OCI-LY7 (cell line): ENCODE measurements at regions not wholly inside any gene's neighbourhood (a gene's known extent, or its start where the extent isn't known, plus 50 kb on each side); places are given as distances from the start of the nearest gene placed in this dataset.

Source experiments
- BruUV-seq: library from RNA; stranded (reverse); fragments of 400-500 nt; replicated peaks from 2 replicates; lab custom pipeline; 2021; lab: Mats Ljungman, UMichigan
- CTCF ChIA-PET: fragments of 300-600 bp; sonication (Branson Sonifier 250); formaldehyde crosslinking; loops from one replicate; lab custom pipeline; 2022; ENCODE audit warnings: antibody characterized with exemption; ENCODE audit not compliant: unreplicated experiment; lab: Charles Lee
- POLR2A ChIA-PET: fragments of 300-600 bp; sonication (Branson Sonifier 250); formaldehyde crosslinking; loops from one replicate; lab custom pipeline; 2022; ENCODE audit warnings: antibody characterized with exemption; lab: Charles Lee
- DNase-seq: peaks from one replicate; pipeline ENCODE4 v3.0.0-alpha.2; 2015; ENCODE audit warnings: low spot score
- H2AFZ ChIP-seq: fragments of 200-600 bp; sonication (generic), shearing (Covaris generic); 2 replicates; pipeline ENCODE4 v1.6.1; 2014; ENCODE audit warnings: mild to moderate bottlenecking, antibody characterized with exemption, low read length, moderate library complexity
- H3K27ac ChIP-seq: fragments of 200-600 bp; sonication (generic); 2 replicates; pipeline ENCODE4 v1.5.1; 2014; ENCODE audit warnings: mixed run types, low read depth, mild to moderate bottlenecking, moderate library complexity, low read length, inconsistent platforms; ENCODE audit not compliant: poor library complexity, severe bottlenecking
- H3K36me3 ChIP-seq: fragments of 200-600 bp; sonication (generic); 2 replicates; pipeline ENCODE4 v1.6.1; 2014; ENCODE audit warnings: mild to moderate bottlenecking, antibody characterized with exemption, low read length, moderate library complexity, mixed read lengths; ENCODE audit not compliant: insufficient read depth
- H3K4me1 ChIP-seq: fragments of 200-600 bp; sonication (generic); 2 replicates; pipeline ENCODE4 v1.5.1; 2014; ENCODE audit warnings: mild to moderate bottlenecking, low read length; ENCODE audit not compliant: insufficient read depth, poor library complexity, severe bottlenecking
- H3K4me2 ChIP-seq: fragments of 200-600 bp; sonication (generic); 2 replicates; pipeline ENCODE4 v1.6.1; 2014; ENCODE audit warnings: mild to moderate bottlenecking, low read length
- H3K4me3 ChIP-seq: fragments of 200-600 bp; sonication (generic); 2 replicates; pipeline ENCODE4 v1.5.1; 2014; ENCODE audit warnings: mild to moderate bottlenecking, low read depth, low read length; ENCODE audit not compliant: poor library complexity, severe bottlenecking
- H3K79me2 ChIP-seq: fragments of 200-600 bp; sonication (generic); 2 replicates; pipeline ENCODE4 v1.6.1; 2016; ENCODE audit warnings: low read depth, mild to moderate bottlenecking, low read length, moderate library complexity, mixed read lengths; ENCODE audit not compliant: insufficient read depth
- H3K9me2 ChIP-seq: fragments of 200-600 bp; sonication (generic); 2 replicates; pipeline ENCODE4 v1.6.1; 2016; ENCODE audit warnings: mild to moderate bottlenecking, low read length, mixed read lengths; ENCODE audit not compliant: insufficient read depth
- H3K9me3 ChIP-seq: fragments of 200-600 bp; sonication (generic); 2 replicates; pipeline ENCODE4 v1.6.1; 2014; ENCODE audit warnings: mild to moderate bottlenecking, mixed run types, low read length, mixed read lengths
- H4K20me1 ChIP-seq: fragments of 200-600 bp; sonication (generic); 2 replicates; pipeline ENCODE4 v1.6.1; 2014; ENCODE audit warnings: mild to moderate bottlenecking, antibody characterized with exemption, low read length, moderate library complexity, mixed read lengths; ENCODE audit not compliant: insufficient read depth
- EZH2phosphoT487 ChIP-seq: fragments of 200-600 bp; sonication (generic); IDR thresholded peaks from 2 replicates; pipeline ENCODE4 v1.6.1; 2018; ENCODE audit warnings: low read depth, borderline replicate concordance, mild to moderate bottlenecking, mixed run types, antibody characterized with exemption, low read length, moderate library complexity, mixed read lengths
- intact Hi-C: fragments of 100-400 bp; cut with micrococcal nuclease; formaldehyde crosslinking; loops from one replicate; pipeline ENCODE4 v1.10.0; 2022; ENCODE audit not compliant: unreplicated experiment
- TF ChIP-seq, protein P1 (sequence below): fragments of 200-600 bp; sonication (generic); conservative IDR thresholded peaks from 2 replicates; pipeline ENCODE4 v1.5.1; 2014; ENCODE audit warnings: mild to moderate bottlenecking, antibody characterized with exemption, low read length, moderate library complexity, mixed read lengths

DNA sequence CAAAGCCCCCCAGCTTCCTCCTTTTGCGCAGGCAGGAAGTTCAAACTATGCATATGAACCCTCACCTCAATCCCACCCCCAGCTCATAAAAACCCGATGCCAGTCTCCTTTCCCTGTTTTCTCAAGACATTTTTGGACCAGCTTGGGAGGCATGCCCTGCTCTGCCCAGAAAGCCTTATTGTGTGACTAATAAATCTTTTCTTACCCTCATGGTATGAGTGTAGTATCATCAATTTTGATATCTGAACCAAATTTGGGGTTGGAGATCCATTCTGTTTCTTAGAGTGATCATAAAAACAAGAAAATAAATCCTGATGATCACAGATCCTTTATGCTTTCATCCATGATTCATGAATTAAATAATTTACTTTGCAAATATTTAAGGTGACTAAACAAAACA is 128.5 kb downstream of the ALG10B start:
- intact Hi-C loops, result no loop called here
- POLR2A ChIA-PET, result interaction anchor here (0.6 to 0.7 kb wide), 2 partner anchors 12 to 395 kb away, joined by 3 read pairs; no protein-coding TSS in a partner anchor

DNA sequence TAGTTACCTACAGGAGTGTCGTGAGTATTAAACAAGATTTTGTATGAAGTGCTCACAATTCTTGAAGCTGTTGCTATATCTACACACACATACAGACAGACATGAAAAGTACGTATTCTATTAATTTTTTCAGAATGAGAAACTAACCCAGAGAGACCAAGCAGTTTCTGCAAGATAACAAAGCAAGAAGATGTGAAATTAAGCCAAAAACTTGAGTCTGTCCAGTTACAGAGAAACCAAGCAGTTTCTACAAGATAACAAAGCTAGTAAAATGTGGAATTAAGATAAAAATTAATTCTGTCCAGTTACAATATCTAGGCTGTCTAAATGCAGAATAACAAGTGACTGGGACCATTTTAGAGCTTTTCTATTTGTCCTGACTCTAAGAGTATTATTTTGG is 132.4 kb downstream of the ALG10B start:
- DNase-seq, result no peak
- Histone ChIP-seq H3K79me2 (no peaks in the 10 kb centered on the region), H3K4me1 (no peaks in the 10 kb centered on the region), H3K4me3 (no peak overlapping the region), H3K9me3 (no peaks in the 10 kb centered on the region), H3K27ac (no peak overlapping the region), H2AFZ (no peak overlapping the region), H3K9me2 (no peaks in the 10 kb centered on the region), H3K4me2 (no peak overlapping the region), H3K36me3 (no peaks in the 10 kb centered on the region), H4K20me1 (no peaks in the 10 kb centered on the region)
- intact Hi-C loops, result no loop called here
- no peak for TF ChIP-seq EZH2phosphoT487
- TF ChIP-seq, protein P1, sequence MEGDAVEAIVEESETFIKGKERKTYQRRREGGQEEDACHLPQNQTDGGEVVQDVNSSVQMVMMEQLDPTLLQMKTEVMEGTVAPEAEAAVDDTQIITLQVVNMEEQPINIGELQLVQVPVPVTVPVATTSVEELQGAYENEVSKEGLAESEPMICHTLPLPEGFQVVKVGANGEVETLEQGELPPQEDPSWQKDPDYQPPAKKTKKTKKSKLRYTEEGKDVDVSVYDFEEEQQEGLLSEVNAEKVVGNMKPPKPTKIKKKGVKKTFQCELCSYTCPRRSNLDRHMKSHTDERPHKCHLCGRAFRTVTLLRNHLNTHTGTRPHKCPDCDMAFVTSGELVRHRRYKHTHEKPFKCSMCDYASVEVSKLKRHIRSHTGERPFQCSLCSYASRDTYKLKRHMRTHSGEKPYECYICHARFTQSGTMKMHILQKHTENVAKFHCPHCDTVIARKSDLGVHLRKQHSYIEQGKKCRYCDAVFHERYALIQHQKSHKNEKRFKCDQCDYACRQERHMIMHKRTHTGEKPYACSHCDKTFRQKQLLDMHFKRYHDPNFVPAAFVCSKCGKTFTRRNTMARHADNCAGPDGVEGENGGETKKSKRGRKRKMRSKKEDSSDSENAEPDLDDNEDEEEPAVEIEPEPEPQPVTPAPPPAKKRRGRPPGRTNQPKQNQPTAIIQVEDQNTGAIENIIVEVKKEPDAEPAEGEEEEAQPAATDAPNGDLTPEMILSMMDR, result no peak
- ChIA-PET CTCF (no interaction called here), POLR2A (interaction anchor here (0.7 kb wide), 1 partner anchor 965 kb away, joined by 3 read pairs; no protein-coding TSS in a partner anchor)
- BruUV-seq, result no TSS peak

More for the DNA sequence above, 128.5 kb downstream of the ALG10B start:
- H2AFZ ChIP-seq, result no peak overlapping the region
- H3K9me3 ChIP-seq, result no peaks in the 10 kb centered on the region
- CTCF ChIA-PET, result no interaction called here
- no peak overlapping the region for H3K27ac ChIP-seq
- no peak overlapping the region for H3K4me3 ChIP-seq
- H3K4me2 ChIP-seq, result no peak overlapping the region
- no peaks in the 10 kb centered on the region for H3K36me3 ChIP-seq
- no peaks in the 10 kb centered on the region for H3K79me2 ChIP-seq
- H3K9me2 ChIP-seq, result no peaks in the 10 kb centered on the region
- H3K4me1 ChIP-seq, result no peaks in the 10 kb centered on the region
- no peak for DNase-seq
- H4K20me1 ChIP-seq, result no peaks in the 10 kb centered on the region
- BruUV-seq, result no TSS peak
- no peak for TF ChIP-seq EZH2phosphoT487
- TF ChIP-seq, protein P1, result no peak

DNA sequence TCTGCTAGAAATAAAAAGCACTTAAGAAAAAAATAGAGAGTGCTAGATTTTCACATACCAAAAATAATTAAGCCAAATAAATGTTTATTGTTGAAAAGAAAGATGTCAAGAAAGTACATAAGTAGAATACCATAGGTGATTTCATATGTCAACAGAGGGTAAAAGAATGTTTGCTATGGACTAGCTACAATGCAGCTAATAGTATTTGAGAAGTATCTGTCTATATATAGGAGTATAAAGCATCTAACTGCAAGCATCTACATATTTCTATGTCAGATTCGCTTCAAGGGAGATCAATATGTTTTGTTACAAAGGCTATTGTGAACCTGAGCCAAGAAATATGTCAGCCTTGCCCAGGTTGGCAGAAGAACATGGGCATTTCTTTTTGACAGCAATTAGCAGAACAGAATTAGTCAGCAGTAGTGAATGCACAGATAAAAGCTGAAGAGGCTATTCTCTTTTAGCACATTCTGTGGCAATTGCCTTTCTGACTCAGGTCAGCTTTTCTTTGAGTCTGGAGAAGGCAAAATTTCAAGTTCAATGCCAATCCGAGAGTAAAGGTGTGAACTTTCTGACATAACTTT is 140.1 kb downstream of the ALG10B start:
- no peak overlapping the region for H3K27ac ChIP-seq
- H3K9me3 ChIP-seq, result no peaks in the 10 kb centered on the region
- intact Hi-C loops, result no loop called here
- no peaks in the 10 kb centered on the region for H4K20me1 ChIP-seq
- ChIA-PET POLR2A (interaction anchor here (0.7 kb wide), 1 partner anchor 59 kb away, joined by 3 read pairs; no protein-coding TSS in a partner anchor), CTCF (no interaction called here)
- no peak overlapping the region for H2AFZ ChIP-seq
- no peaks in the 10 kb centered on the region for H3K79me2 ChIP-seq
- no peak for DNase-seq
- H3K4me1 ChIP-seq, result no peaks in the 10 kb centered on the region
- no peaks in the 10 kb centered on the region for H3K9me2 ChIP-seq
- TF ChIP-seq, protein P1, result no peak
- TF ChIP-seq EZH2phosphoT487, result no peak
- no peak overlapping the region for H3K4me2 ChIP-seq
- BruUV-seq, result no TSS peak
- no peaks in the 10 kb centered on the region for H3K36me3 ChIP-seq
- H3K4me3 ChIP-seq, result no peak overlapping the region
